IPS-18c (cell line): ENCODE measurements at regions not wholly inside any gene's neighbourhood (a gene's known extent, or its start where the extent isn't known, plus 50 kb on each side); places are given as distances from the start of the nearest gene placed in this dataset.

Experiments
- H3K4me3 ChIP-seq: 2 replicates; pipeline ENCODE4 v1.7.0; 2013; ENCODE audit warnings: low read depth, mild to moderate bottlenecking, low read length, moderate library complexity; ENCODE audit not compliant: insufficient read depth
- H3K9me3 ChIP-seq: one replicate; pipeline ENCODE4 v1.6.1; 2013; ENCODE audit warnings: mild to moderate bottlenecking, low read length, moderate library complexity; ENCODE audit not compliant: control insufficient read depth, insufficient read depth

DNA sequence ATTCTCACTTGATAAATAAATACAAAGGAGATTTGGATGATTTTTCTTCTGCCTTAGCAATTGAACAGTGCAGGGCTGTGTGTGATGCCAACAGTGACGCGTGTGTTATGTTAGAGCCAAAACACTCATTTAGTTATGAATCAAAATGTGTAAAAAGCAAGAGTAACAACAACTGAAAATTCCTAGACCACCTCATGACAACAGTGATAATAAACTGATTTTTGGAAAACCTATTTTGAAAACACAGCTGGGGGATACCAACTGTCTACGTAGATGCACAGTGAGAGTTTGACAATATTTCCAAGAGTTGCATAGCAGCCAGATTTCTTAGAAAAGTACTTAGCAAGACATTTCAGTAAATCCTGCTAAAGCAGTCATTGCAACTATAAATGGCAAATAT lies 323.9 kb downstream of the GALR1 start:
- Histone ChIP-seq H3K9me3 (peaks cover 6% of the 10 kb centered on the region), H3K4me3 (no peak overlapping the region)

DNA sequence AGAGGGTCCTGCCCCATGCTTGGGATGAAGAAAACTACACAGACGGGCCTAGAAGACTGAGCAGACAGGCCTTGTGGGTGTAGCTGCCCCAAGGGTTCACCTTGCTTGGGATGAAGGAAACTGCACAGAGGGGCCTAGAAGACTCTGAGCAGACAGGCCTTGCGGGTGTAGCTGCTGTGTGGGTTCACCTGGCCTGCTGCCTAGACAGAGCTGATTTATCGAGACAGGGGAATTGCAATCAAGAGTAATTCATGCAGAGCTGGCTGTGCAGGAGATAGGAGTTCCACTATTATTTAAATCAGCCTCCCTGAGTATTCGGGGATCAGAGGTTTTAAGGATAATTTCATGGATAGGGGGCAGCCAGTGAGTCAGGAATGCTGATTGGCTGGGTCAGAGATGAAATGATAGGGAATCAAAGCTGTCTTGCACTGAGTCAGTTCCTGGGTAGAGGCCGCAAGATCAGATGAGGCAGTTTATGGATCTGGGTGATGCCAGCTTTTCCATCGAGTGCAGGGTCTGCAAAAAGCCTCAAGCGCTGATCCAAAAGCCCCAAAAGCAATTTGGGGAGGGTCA lies 341.4 kb downstream of the GALR1 start:
- Histone ChIP-seq H3K9me3 (no peaks in the 10 kb centered on the region), H3K4me3 (no peak overlapping the region)

DNA sequence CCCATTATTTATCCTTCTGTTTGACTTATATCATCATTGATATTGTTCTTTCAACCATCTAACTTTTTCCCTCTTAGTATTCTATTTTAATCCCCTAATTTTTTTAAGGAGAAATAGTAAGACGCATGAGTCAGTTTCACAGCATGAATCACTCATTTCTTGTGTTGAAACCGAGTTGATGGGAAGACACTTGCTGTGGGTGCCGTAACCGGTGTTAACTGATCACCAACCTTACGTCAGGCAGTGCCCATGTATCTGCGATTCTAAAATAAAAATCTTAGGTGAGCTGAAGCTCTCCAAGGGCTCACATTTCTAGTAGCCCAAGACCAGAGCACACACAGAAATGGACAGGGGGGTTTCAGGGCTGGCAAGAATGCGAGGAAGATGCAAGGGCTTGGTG lies 348.1 kb downstream of the GALR1 start:
- H3K9me3 ChIP-seq = no peaks in the 10 kb centered on the region
- no peak overlapping the region for H3K4me3 ChIP-seq

DNA sequence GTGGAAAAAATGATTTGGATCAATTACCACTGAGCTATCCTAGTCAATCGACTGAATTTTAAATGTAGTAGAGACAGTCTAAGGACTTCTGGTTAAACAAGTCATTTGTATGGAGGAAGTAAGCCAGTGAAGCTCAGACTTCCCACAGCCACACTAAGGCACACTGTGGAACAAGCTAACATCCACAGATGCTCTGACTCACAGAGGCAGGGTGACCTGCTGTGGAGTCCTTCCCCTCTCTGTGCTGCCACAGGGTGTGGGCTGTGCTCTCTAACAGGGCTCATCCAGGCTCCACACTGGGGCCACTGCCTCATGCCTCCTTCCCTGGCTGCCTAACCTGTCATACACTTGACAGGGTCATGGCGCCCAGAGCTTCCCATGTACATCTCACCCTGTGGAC lies 351.0 kb downstream of the GALR1 start:
- H3K4me3 ChIP-seq = no peak overlapping the region
- no peaks in the 10 kb centered on the region for H3K9me3 ChIP-seq

DNA sequence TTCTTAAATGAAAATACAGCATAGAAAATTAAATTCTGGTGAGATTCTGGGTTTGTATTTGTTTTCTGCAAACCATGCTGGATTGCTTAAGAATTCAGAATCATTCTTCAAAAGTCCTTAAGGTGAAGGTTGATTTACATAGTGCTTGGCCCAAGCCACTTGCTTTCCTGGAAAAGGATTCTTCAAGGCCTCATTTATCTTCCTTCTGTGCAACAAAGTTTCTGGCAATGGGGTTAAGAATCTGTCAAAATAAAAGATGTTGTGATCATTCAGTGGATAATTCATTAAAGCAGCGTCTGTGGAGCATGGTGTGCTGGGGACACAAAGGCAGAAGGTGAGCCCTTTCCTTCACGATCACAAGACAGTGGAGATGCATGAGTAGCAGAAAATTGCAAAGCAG lies 351.9 kb downstream of the GALR1 start:
- H3K9me3 ChIP-seq = no peaks in the 10 kb centered on the region
- no peak overlapping the region for H3K4me3 ChIP-seq

DNA sequence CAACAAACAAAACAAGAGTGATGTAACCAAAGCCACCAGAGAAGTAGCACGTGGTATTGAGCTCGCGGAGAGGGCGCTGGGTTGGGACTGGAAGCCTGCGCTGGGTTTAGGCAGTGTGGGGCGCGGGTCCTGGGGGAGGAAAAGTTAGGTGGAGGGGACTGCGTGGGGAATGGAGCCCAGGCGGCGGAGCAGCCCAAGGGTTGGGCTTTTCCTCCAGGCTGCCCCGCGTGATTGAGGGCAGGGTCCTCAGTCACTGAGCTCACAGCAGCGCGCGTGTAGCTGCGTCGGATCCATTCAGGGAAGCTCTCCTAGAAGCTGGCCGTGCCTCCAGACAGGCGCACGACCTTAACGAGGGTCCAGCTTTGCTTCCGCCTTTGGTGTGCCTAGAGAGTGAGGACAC lies 357.4 kb downstream of the GALR1 start:
- H3K9me3 ChIP-seq = no peaks in the 10 kb centered on the region
- H3K4me3 ChIP-seq = no peak overlapping the region

DNA sequence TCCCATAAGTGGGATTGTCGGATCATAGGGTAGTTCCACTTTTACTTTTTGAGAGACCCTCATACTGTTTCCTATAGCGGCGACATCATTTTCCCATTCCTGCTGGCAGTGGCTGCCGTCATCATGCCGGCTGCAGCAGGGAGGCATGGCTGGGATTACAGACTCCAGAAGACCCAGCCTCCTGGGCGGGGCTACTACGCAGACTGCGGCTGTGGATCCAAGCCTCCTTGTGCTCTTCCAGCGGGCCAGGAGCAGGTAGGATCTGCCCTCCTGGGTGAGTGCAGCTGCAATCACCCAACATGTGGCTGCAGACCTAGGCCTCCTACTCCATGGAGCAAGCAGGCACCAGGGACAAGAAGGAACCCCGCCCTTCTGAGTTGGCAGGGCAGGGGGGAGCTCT lies 359.2 kb downstream of the GALR1 start:
- no peak overlapping the region for H3K4me3 ChIP-seq
- no peaks in the 10 kb centered on the region for H3K9me3 ChIP-seq

DNA sequence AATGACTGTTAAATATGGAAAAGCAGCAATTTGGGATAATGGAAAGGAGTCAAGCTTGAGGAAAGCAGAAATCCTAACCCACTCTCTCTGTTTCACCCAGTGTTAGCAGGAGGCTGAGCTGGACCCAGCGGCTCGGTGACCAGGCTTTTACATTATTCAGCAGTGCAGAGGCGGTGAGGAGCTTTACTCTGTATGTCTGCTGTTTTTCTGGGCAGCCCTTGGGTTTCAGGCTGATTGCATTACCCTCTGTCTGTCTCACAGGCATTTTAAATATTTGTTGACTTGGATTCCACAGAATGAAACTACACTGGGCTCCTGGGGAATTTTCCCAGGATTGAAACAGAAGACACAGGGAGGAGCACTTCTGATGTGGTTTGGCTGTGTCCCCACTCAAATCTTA lies 368.0 kb downstream of the GALR1 start:
- no peak overlapping the region for H3K4me3 ChIP-seq
- no peaks in the 10 kb centered on the region for H3K9me3 ChIP-seq

DNA sequence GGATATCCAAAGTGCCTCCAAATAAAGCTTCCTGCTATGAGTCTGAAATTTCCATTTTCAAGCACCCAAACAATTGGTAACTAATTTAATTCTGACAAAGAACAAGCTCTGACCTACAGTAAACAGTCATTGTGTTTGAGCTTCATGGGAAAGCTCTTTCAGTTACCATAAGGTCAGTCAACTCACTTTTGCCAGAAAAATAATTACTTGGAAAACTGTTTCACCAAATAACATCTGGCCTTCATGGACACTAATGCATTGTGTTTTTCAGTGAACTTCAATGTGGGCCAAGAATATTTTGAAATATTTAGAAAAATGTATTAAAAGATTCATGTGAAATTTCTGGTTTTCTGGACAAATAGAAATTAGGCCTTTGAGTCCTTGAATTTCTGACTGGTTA lies 369.9 kb downstream of the GALR1 start:
- H3K4me3 ChIP-seq = no peak overlapping the region
- no peaks in the 10 kb centered on the region for H3K9me3 ChIP-seq

DNA sequence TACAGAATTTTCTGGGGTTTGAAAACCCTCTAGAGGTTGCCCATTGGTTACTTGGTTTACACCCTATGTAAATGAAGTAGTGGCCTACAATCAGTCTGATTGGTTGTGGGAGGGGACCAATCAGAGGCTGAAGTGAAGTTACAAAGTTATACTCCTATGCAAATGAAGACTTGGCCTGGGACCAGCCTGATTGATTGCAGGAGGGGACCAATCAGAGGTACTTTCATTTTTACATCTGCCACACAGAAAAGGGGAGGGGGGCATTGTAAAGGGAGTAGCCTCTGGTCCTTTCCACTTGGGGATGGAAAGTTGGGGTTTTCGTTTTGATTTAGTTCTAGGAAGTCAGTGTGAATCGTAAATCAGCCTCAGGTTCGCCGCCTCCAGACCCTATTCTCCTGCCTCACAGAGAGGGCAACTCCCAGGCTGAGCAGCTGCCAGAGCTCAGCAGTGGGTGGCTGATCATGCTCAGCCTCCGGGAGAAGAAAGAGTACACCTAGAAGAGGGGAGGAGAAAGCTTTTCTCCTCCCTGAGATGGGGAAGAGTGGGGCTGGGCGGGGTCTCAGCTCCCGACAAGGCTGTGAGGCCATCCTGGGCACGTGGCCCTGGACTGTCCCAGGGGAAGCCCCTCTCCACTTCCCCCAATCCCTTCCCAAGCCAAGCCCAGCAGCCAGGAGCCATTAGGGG lies 372.5 kb downstream of the GALR1 start:
- Histone ChIP-seq H3K9me3 (no peaks in the 10 kb centered on the region), H3K4me3 (no peak overlapping the region)

DNA sequence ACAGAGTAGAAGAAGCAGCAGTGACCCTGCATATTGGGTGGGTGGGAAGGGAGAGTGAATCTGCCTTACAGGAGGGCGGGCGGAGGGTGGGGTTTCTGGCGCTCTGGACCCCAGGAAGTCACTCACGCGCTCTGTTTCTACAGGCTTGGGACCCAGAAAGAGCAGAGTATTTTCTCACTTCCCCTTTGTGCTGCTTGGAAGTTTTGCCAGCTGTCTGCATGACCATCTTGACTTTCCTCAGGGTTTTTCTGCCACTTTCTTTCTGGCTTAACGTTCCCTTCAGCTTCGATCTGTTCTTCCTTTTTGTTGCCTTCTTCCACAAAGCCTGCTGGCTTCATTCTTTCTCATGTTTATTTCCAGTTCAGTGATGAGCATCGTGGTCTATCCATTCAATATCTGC lies 383.1 kb downstream of the GALR1 start:
- H3K4me3 ChIP-seq = no peak overlapping the region
- peaks cover 3% of the 10 kb centered on the region for H3K9me3 ChIP-seq

DNA sequence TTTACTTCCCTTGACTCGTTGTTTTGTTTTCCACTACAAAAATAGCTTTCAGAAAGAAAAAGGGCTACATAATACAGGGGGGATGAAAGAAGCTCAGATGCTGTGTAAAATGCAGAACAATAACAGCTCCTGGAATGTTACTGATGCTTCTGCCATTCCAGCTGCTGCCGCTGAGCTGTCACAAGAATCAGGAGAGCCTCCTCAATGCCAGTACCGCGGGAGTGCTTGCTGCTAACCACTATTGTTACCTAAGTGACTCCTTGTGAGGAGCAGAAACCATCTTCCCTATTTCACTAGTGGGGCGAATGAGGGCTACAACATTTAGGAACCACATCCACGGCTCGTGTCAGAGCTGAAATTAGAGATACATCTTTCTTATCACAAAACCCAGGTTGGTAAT lies 384.8 kb downstream of the GALR1 start:
- H3K4me3 ChIP-seq = no peak overlapping the region
- peaks cover 3% of the 10 kb centered on the region for H3K9me3 ChIP-seq

DNA sequence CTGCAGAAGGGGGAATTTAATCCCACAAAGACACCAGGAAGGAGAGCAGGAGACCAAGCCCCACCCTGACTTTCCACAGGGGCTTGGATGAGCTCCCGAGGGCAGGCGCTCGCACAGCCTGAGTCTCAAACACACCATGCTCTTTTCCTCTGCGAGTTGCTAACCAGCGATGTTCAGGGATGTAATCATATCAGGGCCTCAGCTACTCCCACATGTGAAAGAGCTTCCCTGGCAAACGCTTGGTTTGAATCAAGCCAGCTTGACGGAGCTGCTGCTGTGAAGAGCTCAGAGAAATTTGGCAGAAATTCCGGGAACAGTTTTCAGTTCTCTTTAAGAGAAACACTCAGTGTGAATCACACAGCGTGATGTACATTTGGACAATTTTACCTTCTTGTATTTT lies 385.8 kb downstream of the GALR1 start:
- no peak overlapping the region for H3K4me3 ChIP-seq
- peaks cover 3% of the 10 kb centered on the region for H3K9me3 ChIP-seq

DNA sequence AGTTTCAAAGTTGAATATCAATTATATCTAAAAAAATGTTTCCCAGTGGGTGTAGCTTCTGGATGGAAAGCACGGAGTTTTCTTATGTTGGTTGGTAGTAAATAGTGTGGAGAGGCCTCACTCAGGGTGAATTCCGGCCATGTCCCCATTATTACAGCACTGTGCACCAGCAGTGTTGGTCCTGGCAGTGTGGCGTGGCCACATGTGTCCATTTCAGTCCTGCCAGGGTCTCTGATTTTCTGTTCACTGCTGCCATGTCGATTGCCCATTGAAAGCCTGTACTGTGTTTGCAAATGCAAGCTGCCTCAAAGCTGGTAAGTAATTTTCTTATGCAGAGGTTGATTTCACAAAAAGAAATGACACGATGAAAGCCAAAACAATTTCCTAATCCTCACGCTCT lies 386.2 kb downstream of the GALR1 start:
- Histone ChIP-seq H3K9me3 (peaks cover 3% of the 10 kb centered on the region), H3K4me3 (no peak overlapping the region)

DNA sequence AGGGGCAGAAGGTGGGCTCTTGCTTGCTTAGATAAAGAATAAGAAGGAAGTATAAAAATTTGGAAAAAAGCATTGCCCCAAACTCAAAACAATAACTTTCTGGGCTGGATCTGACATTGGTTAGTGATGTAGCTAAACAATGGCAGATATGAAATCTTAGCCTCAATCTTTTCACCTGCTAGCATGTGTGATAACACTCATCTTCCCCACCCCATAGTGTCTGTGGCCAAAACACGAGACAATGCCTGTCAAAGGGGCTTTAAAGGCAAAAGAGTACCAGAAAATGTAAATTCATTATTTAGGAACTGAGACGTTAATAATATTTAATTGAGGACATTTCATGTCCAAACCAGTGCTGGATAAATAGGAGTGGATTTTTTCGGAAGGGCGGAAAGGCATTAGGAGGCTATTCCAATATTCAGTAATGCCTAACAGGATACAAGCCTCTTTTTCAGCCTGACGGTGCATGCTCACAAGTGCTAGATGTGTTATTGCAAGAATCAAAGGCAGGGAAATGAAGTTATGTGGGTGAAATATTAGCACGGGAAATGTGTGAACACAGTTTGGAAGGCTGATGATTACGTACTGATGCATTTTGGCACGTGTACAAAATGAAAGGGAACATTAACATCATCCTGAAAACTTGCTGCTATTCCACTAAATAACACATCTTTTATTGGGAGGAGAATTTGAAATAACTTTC lies 395.7 kb downstream of the GALR1 start:
- Histone ChIP-seq H3K4me3 (no peak overlapping the region), H3K9me3 (no peaks in the 10 kb centered on the region)

DNA sequence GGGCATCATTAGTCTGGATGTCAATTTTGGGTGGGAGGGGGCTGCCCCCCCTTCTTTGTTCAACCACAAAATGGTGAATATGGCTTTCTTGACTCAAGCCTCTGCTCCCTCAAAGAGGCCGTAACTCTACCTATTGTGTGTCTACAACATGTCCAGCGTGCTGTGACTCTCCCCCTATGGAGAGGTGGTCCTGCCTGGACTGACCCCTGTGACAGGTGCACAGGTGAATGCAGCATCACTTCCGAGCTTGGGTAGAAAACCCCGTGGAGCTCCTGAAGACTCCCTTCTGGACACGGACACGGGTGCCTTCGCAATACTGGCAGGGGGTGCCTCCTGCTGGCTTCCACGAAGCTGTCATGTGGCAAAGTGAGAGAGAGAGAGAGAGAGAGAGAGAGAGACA lies 397.8 kb downstream of the GALR1 start:
- Histone ChIP-seq H3K4me3 (no peak overlapping the region), H3K9me3 (no peaks in the 10 kb centered on the region)

DNA sequence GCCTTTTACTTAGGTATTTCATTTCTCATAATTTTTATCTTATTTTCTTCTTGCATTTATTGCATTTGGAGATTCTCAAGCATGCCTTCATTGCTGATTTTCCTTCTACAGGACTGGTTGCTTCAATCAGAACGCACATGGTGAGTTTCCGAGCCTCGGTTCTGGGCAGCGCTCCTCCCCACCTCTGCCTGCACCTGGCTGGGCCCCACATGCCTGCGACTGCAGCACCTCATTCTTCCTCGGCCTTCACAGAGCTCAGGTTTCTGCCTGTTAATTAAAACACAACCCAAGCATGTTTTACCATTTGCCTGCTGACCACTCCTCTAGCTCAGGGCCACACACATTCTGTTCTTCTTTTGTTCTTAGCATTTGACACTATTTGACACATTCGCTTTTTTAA lies 398.8 kb downstream of the GALR1 start:
- Histone ChIP-seq H3K9me3 (no peaks in the 10 kb centered on the region), H3K4me3 (no peak overlapping the region)

DNA sequence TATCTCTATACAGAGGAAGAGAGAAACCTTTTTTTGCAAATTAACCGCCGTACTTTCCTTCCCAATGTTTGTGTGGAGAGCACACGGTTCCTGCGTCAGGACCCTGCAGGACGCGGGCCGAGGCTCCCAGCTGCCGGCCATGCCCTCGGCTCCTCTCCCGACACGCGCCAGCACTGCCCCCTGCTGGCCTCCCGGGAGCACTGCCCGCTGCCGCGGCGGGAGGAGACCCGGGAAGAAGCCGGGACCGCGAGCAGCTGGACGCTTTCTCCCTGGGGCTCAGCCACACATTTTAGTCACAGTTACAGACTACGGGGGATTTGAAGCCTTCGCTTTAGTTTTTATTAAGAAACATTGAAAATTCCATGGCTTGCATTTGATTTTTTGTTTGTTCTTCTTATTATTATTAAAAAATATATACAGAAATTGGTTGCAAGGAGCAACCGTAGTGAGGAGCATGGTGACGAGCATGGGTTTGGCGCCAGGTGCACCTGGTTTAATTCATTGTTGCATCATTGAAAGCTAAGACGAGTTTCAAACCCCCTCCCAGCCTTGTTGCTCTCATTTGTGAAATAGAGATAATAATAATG lies 401.2 kb downstream of the GALR1 start:
- no peak overlapping the region for H3K4me3 ChIP-seq

More for the DNA sequence above, 401.2 kb downstream of the GALR1 start:
- no peaks in the 10 kb centered on the region for H3K9me3 ChIP-seq
